ENCODE measurements at regions not wholly inside any gene's neighbourhood (a gene's known extent, or its start where the extent isn't known, plus 50 kb on each side); places are given as distances from the start of the nearest gene placed in this dataset.

DNA sequence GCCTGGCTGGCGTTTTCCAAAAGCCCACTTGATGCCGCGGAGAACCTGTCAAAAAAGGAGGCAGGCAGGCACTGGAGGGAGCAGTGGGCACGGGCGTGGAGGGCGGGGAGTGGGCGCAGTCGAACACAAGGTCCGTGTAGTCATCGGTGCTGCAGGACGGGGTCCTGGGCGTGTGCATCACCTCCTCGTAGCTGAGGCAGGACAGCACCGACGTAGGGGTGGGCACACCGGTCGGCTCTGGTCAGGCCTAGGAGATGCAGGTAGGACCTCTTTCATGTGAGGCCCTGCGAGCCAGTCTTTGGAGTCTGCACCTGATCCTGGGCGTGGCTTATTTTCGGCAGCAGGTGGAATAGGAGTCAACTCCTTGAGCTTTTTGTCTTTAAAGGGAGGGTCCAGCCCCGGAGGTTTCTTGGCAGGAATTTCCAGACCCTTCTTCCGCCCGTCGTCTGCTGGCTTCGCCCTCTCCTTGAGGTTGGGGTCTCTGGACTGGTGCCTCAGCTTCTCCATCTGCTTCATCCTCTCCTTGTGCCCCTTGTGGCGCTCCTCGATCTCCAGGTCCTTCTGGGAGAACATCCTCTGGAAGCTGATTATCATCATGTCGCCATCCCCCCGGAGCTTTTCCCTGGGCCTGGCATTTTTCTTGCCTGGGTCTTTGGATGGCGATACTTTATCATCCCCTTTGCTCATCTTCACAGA is 892.5 kb upstream of the LRRTM1 start:
- DNase-seq (ENCODE audit: low read depth in 2 of 2): no peak
- TF ChIP-seq, protein P1, sequence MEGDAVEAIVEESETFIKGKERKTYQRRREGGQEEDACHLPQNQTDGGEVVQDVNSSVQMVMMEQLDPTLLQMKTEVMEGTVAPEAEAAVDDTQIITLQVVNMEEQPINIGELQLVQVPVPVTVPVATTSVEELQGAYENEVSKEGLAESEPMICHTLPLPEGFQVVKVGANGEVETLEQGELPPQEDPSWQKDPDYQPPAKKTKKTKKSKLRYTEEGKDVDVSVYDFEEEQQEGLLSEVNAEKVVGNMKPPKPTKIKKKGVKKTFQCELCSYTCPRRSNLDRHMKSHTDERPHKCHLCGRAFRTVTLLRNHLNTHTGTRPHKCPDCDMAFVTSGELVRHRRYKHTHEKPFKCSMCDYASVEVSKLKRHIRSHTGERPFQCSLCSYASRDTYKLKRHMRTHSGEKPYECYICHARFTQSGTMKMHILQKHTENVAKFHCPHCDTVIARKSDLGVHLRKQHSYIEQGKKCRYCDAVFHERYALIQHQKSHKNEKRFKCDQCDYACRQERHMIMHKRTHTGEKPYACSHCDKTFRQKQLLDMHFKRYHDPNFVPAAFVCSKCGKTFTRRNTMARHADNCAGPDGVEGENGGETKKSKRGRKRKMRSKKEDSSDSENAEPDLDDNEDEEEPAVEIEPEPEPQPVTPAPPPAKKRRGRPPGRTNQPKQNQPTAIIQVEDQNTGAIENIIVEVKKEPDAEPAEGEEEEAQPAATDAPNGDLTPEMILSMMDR (IDR thresholded peaks at IDR 0.05; ENCODE audit: low read depth, low read length): no peak
- H3K4me3 ChIP-seq (replicated peaks in 1 of 2; ENCODE audit: low read depth in 2 of 2, low read length in 2 of 2): no peak overlapping the region

GRCh38 chr2:81196383-81196851 is 891.9 kb upstream of the LRRTM1 start:
- TF ChIP-seq, protein P1 (IDR thresholded peaks at IDR 0.05; ENCODE audit: low read depth, low read length): no peak
- H3K4me3 ChIP-seq (replicated peaks in 1 of 2; ENCODE audit: low read depth in 2 of 2, low read length in 2 of 2): no peak overlapping the region
- no peak for DNase-seq (ENCODE audit: low read depth in 2 of 2)

- TF ChIP-seq, protein P1 (IDR thresholded peaks at IDR 0.05; ENCODE audit: low read depth, low read length): no peak
- no peak for DNase-seq (ENCODE audit: low read depth in 2 of 2)
- no peak overlapping the region for H3K4me3 ChIP-seq (replicated peaks in 1 of 2; ENCODE audit: low read depth in 2 of 2, low read length in 2 of 2)
Observed at GRCh38 chr2:81195774-81196382, 891.3 kb upstream of the LRRTM1 start.

DNA sequence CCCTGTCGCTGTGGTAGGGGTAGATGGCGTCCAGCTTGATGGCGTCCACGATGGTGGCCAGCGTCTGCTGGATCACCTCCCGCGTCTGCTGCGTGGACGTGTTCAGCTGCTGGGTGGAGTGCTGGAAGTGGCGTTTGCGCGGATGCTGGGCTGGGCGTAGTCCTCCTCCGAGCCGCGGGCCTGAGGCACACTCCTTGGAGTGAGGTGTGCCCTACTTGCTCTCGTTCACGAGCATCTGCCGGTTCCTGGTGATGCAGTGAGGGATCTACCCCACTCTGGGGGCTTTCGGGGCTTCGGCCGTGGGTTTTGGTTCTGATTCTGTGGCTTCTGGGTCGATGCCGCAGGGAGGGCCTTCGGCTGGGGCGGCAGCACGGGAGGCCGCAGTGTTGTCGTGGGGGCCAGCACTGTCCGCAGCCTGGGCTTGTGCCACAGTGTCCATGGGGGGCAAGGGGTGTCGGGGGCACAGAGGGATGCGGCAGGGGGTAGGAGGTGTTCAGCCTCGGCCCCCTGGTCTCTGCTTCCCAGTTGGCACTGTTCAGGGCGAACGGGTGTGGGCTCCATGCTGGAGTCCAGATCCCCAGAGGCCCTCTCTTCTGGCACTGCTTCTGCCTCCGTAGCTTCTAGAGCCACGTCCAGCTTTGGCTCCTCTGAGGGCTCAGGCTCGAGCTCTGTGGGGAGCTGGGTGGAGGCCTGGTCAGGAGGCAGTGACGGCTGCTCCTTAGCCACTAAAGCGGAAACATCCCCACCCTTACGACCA is 890.6 kb upstream of the LRRTM1 start:
- no peak overlapping the region for H3K4me3 ChIP-seq (replicated peaks in 1 of 2; ENCODE audit: low read depth in 2 of 2, low read length in 2 of 2)
- TF ChIP-seq, protein P1 (IDR thresholded peaks at IDR 0.05; ENCODE audit: low read depth, low read length): no peak
- DNase-seq (ENCODE audit: low read depth in 2 of 2): no peak

GRCh38 chr2:81194581-81194980 is 890.0 kb upstream of the LRRTM1 start:
- H3K4me3 ChIP-seq (replicated peaks in 1 of 2; ENCODE audit: low read depth in 2 of 2, low read length in 2 of 2): no peak overlapping the region
- no peak for DNase-seq (ENCODE audit: low read depth in 2 of 2)
- TF ChIP-seq, protein P1 (IDR thresholded peaks at IDR 0.05; ENCODE audit: low read depth, low read length): no peak

- H3K4me3 ChIP-seq (replicated peaks in 1 of 2; ENCODE audit: low read depth in 2 of 2, low read length in 2 of 2): no peak overlapping the region
- TF ChIP-seq, protein P1 (IDR thresholded peaks at IDR 0.05; ENCODE audit: low read depth, low read length): no peak
- DNase-seq (ENCODE audit: low read depth in 2 of 2): no peak
Observed at GRCh38 chr2:81194176-81194575, 889.6 kb upstream of the LRRTM1 start.
